NT2/D1 (cell line): ENCODE measurements at regions not wholly inside any gene's neighbourhood (a gene's known extent, or its start where the extent isn't known, plus 50 kb on each side); places are given as distances from the start of the nearest gene placed in this dataset.
"Not testable (repeated sequence)": the region's sequence is repeated elsewhere in the genome, so short reads cannot be mapped to it uniquely, and the experiment has no call there.

Experiments
- SUZ12 ChIP-seq: IDR thresholded peaks from 2 replicates; pipeline ENCODE4 v1.6.1; 2011; ENCODE audit not compliant: insufficient read length, insufficient read depth; ENCODE audit errors: extremely low read depth
- YY1 ChIP-seq: IDR thresholded peaks from 2 replicates; pipeline ENCODE4 v1.6.1; 2011; ENCODE audit not compliant: insufficient read length, insufficient read depth

- TF ChIP-seq YY1, SUZ12: not testable (repeated sequence)
These were observed 110.2 kb upstream of the VKORC1L1 start for GRCh38 chr7:65762712-65763111.
